ENCODE measurements at regions not wholly inside any gene's neighbourhood (a gene's known extent, or its start where the extent isn't known, plus 50 kb on each side); places are given as distances from the start of the nearest gene placed in this dataset.

DNA sequence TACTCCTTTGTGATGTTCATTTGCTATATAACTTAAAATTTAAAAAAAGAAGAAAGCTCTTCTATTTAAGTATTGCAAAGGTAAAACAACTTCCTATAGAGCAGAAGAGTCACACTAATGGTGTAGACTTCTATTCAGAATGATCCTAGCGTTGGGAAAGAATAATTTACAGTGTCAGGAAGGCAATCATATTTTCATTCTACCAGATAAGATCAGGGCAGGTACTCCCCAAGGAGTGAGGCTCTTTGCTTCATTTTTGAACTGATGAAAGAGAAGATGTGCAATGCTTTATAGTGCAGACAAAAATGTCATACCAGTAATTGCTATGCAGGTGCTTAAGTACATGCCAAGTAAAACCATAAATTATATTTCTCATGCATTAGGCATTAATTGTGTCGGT, 1193.0 kb downstream of the PCDH9 start:
- TF ChIP-seq, protein P1, sequence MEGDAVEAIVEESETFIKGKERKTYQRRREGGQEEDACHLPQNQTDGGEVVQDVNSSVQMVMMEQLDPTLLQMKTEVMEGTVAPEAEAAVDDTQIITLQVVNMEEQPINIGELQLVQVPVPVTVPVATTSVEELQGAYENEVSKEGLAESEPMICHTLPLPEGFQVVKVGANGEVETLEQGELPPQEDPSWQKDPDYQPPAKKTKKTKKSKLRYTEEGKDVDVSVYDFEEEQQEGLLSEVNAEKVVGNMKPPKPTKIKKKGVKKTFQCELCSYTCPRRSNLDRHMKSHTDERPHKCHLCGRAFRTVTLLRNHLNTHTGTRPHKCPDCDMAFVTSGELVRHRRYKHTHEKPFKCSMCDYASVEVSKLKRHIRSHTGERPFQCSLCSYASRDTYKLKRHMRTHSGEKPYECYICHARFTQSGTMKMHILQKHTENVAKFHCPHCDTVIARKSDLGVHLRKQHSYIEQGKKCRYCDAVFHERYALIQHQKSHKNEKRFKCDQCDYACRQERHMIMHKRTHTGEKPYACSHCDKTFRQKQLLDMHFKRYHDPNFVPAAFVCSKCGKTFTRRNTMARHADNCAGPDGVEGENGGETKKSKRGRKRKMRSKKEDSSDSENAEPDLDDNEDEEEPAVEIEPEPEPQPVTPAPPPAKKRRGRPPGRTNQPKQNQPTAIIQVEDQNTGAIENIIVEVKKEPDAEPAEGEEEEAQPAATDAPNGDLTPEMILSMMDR (IDR thresholded peaks at IDR 0.05; ENCODE audit: extremely low read depth in 1 of 2, insufficient read depth in 1 of 2, low read depth in 1 of 2, low read length in 2 of 2): no peak
- TF ChIP-seq POLR2A (IDR thresholded peaks at IDR 0.05; ENCODE audit: low read depth, low read length) (no peak), EZH2 (IDR thresholded peaks at IDR 0.05; ENCODE audit: borderline replicate concordance, low read depth, low read length, severe bottlenecking) (no peak), POLR2AphosphoS5 (IDR thresholded peaks at IDR 0.05; ENCODE audit: insufficient read depth, low read depth, low read length) (no peak), GATA2 (IDR thresholded peaks at IDR 0.05; ENCODE audit: insufficient read depth, insufficient read length, low read depth, low read length) (no peak)

Data from endothelial cell of umbilical vein (primary cell).